HEK293 (cell line): ENCODE measurements at regions not wholly inside any gene's neighbourhood (a gene's known extent, or its start where the extent isn't known, plus 50 kb on each side); places are given as distances from the start of the nearest gene placed in this dataset.

ENCODE experiments used
- CTCF ChIA-PET: fragments of 350-600 bp; formaldehyde crosslinking; extraction: SDS; loops from one replicate; lab custom pipeline; 2021; ENCODE audit warnings: antibody characterized with exemption; lab: Yijun Ruan, JAX
- POLR2A ChIA-PET: fragments of 300-600 bp; formaldehyde crosslinking; extraction: SDS; loops from one replicate; lab custom pipeline; 2020; ENCODE audit warnings: antibody characterized with exemption, inconsistent platforms; lab: Yijun Ruan, JAX
- H3K27ac ChIP-seq: fragments of 200-500 bp; sonication (Bioruptor generic); 2 replicates; pipeline ENCODE4 v1.5.1; 2014; ENCODE audit warnings: low read depth, low read length, control low read depth, inconsistent platforms; ENCODE audit errors: extremely low read depth
- H3K36me3 ChIP-seq, 2 experiments: fragments of 200-500 bp in 1 of 2; sonication (Bioruptor generic) in 1 of 2; 1 replicate in 1 of 2; 2 replicates in 1 of 2; pipeline ENCODE4 v1.5.1; 2014 to 2017; ENCODE audit warnings: inconsistent platforms in 2 of 2, low read length in 2 of 2; ENCODE audit not compliant: control insufficient read depth in 2 of 2, insufficient read depth in 1 of 2
- H3K4me1 ChIP-seq: fragments of 200-500 bp; sonication (Bioruptor generic); 2 replicates; pipeline ENCODE4 v1.5.1; 2014; ENCODE audit warnings: mild to moderate bottlenecking, low read length, inconsistent platforms; ENCODE audit not compliant: control insufficient read depth, insufficient read depth
- H3K4me3 ChIP-seq: 2 replicates; pipeline ENCODE4 v1.5.1; 2011; ENCODE audit warnings: low read depth, mild to moderate bottlenecking, control low read depth, low read length, moderate library complexity
- H3K9me3 ChIP-seq: fragments of 200-500 bp; sonication (Bioruptor generic); 2 replicates; pipeline ENCODE4 v1.5.1; 2014; ENCODE audit warnings: low read depth, low read length, inconsistent platforms; ENCODE audit not compliant: control insufficient read depth, insufficient read depth
- BCL11B ChIP-seq: fragments of 450-650 bp; formaldehyde crosslinking; IDR thresholded peaks from 2 replicates; pipeline ENCODE4 v1.5.1; 2016; ENCODE audit warnings: low read depth, missing biosample characterization, missing genetic modification characterization
- HOXD13 ChIP-seq: sonication (generic); formaldehyde crosslinking; IDR thresholded peaks from 2 replicates; pipeline ENCODE4 v1.8.0; 2022; ENCODE audit warnings: missing genetic modification reagents, borderline replicate concordance
- OSR2 ChIP-seq: fragments of 450-650 bp; formaldehyde crosslinking; IDR thresholded peaks from 2 replicates; pipeline ENCODE4 v1.5.1; 2016; ENCODE audit warnings: missing biosample characterization, missing genetic modification characterization
- SETDB1 ChIP-seq: IDR thresholded peaks from one replicate; pipeline ENCODE4 v1.6.1; 2017; ENCODE audit warnings: mild to moderate bottlenecking, low read length, moderate library complexity, mixed read lengths; ENCODE audit not compliant: insufficient read length
- YY1 ChIP-seq: fragments of 450-650 bp; formaldehyde crosslinking; IDR thresholded peaks from 2 replicates; pipeline ENCODE4 v1.5.1; 2018; ENCODE audit warnings: missing biosample characterization, missing genetic modification characterization
- ZNF10 ChIP-seq: fragments of 450-650 bp; formaldehyde crosslinking; IDR thresholded peaks from 2 replicates; pipeline ENCODE4 v1.5.1; 2017; ENCODE audit warnings: missing biosample characterization, missing genetic modification characterization
- ZNF112 ChIP-seq: fragments of 450-650 bp; formaldehyde crosslinking; IDR thresholded peaks from 2 replicates; pipeline ENCODE4 v1.5.0; 2017; ENCODE audit warnings: missing biosample characterization, missing genetic modification characterization
- ZNF157 ChIP-seq: fragments of 450-650 bp; formaldehyde crosslinking; IDR thresholded peaks from 2 replicates; pipeline ENCODE4 v1.5.1; 2016; ENCODE audit warnings: missing biosample characterization, missing genetic modification characterization
- ZNF16 ChIP-seq: fragments of 450-650 bp; formaldehyde crosslinking; IDR thresholded peaks from 2 replicates; pipeline ENCODE4 v1.5.1; 2016; ENCODE audit warnings: low read depth, missing biosample characterization, missing genetic modification characterization
- ZNF211 ChIP-seq: fragments of 450-650 bp; formaldehyde crosslinking; IDR thresholded peaks from 2 replicates; pipeline ENCODE4 v1.5.1; 2016; ENCODE audit warnings: low read depth, missing biosample characterization, missing genetic modification characterization
- ZNF223 ChIP-seq: fragments of 450-650 bp; formaldehyde crosslinking; IDR thresholded peaks from 2 replicates; pipeline ENCODE4 v1.5.1; 2016; ENCODE audit warnings: missing biosample characterization, missing genetic modification characterization
- ZNF239 ChIP-seq: fragments of 450-650 bp; formaldehyde crosslinking; IDR thresholded peaks from 2 replicates; pipeline ENCODE4 v1.5.1; 2016; ENCODE audit warnings: missing biosample characterization, missing genetic modification characterization
- ZNF266 ChIP-seq: fragments of 450-650 bp; formaldehyde crosslinking; IDR thresholded peaks from 2 replicates; pipeline ENCODE4 v1.5.1; 2016; ENCODE audit warnings: missing biosample characterization, missing genetic modification characterization, low read depth
- ZNF324 ChIP-seq: fragments of 450-650 bp; formaldehyde crosslinking; IDR thresholded peaks from 2 replicates; pipeline ENCODE4 v1.5.1; 2016; ENCODE audit warnings: missing biosample characterization, missing genetic modification characterization
- ZNF354C ChIP-seq: fragments of 450-650 bp; formaldehyde crosslinking; IDR thresholded peaks from 2 replicates; pipeline ENCODE4 v1.5.1; 2016; ENCODE audit warnings: missing biosample characterization, missing genetic modification characterization, low read depth, borderline replicate concordance
- ZNF48 ChIP-seq: fragments of 450-650 bp; formaldehyde crosslinking; IDR thresholded peaks from 2 replicates; pipeline ENCODE4 v1.5.1; 2016; ENCODE audit warnings: missing biosample characterization, missing genetic modification characterization
- ZNF521 ChIP-seq: fragments of 450-650 bp; formaldehyde crosslinking; IDR thresholded peaks from 2 replicates; pipeline ENCODE4 v1.5.1; 2017; ENCODE audit warnings: missing biosample characterization, mild to moderate bottlenecking, missing genetic modification characterization
- ZNF548 ChIP-seq: fragments of 450-650 bp; formaldehyde crosslinking; IDR thresholded peaks from 2 replicates; pipeline ENCODE4 v1.5.1; 2016; ENCODE audit warnings: missing biosample characterization, missing genetic modification characterization
- ZNF585B ChIP-seq: fragments of 450-650 bp; formaldehyde crosslinking; IDR thresholded peaks from 2 replicates; pipeline ENCODE4 v1.5.1; 2016; ENCODE audit warnings: missing biosample characterization, missing genetic modification characterization
- ZNF610 ChIP-seq: fragments of 450-650 bp; formaldehyde crosslinking; IDR thresholded peaks from 2 replicates; pipeline ENCODE4 v1.5.1; 2016; ENCODE audit warnings: missing biosample characterization, missing genetic modification characterization, borderline replicate concordance
- ZNF654 ChIP-seq: fragments of 450-650 bp; formaldehyde crosslinking; IDR thresholded peaks from 2 replicates; pipeline ENCODE4 v1.5.1; 2016; ENCODE audit warnings: low read depth, missing biosample characterization, missing genetic modification characterization
- ZNF658 ChIP-seq: fragments of 450-650 bp; formaldehyde crosslinking; IDR thresholded peaks from 2 replicates; pipeline ENCODE4; 2016; ENCODE audit warnings: missing biosample characterization, missing genetic modification characterization
- TF ChIP-seq, protein P1 (sequence below): fragments of 450-650 bp; formaldehyde crosslinking; IDR thresholded peaks from 2 replicates; pipeline ENCODE4 v1.5.1; 2016; ENCODE audit warnings: missing biosample characterization, missing genetic modification characterization
- TF ChIP-seq, protein P2 (sequence below): fragments of 450-650 bp; formaldehyde crosslinking; conservative IDR thresholded peaks from 2 replicates; pipeline ENCODE4 v1.5.1; 2016; ENCODE audit warnings: low read depth, missing biosample characterization, missing genetic modification characterization

DNA sequence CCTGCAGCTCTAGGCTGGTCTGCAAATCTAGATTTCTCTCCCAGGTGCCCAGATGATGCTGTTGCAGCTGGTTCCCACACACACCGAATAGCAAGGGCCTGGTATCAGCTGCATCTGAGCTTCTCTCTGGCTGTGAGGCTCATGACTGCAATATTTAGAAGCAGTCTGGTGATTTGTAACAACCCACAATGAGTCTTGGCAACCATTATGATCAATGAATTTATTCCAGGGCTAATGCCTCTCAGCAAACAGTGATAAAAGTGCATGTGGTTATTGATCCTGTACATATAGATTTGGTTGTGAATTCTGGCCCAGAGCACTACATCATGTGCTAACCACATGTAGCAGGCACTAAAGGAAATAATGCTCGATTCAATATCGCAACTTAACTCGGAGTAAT lies 114.3 kb downstream of the ASCL4 start (continued):
- no peak for TF ChIP-seq ZNF266

DNA sequence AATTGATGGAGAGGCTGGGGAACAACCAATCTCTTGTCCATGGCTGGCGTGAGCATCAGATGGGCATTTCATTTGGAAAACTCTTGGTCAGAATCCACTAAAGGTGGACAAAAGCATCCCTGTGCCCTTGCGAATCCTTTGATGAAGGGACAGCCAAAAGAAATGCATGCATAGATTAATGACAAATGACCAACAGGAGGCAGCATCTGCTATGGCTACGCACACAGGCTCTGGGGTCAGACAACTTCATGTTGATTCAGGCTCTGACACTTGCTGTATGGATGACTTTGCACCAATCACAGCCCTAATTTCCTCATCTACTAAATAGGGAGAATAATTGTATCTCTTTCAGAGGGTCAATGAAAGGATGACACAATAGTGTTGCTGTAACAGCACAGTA lies 117.5 kb downstream of the ASCL4 start:
- POLR2A ChIA-PET, result no interaction called here
- Histone ChIP-seq H3K4me1 (no peaks in the 10 kb centered on the region), H3K4me3 (no peak overlapping the region), H3K9me3 (no peaks in the 10 kb centered on the region), H3K27ac (no peak overlapping the region), H3K36me3 (no peaks in the 10 kb centered on the region)
- CTCF ChIA-PET, result interaction anchor here (0.6 to 1.8 kb wide), 5 partner anchors 10 to 209 kb away, joined by 3 to 6 read pairs (median 3); no protein-coding TSS in a partner anchor
- TF ChIP-seq HOXD13 (CRISPR knock-in tag) (no peak), ZNF585B (tag by site-specific recombination) (no peak), ZNF654 (tag by site-specific recombination) (peak; percentile 17; the same call in 1 of the 2 replicates)

DNA sequence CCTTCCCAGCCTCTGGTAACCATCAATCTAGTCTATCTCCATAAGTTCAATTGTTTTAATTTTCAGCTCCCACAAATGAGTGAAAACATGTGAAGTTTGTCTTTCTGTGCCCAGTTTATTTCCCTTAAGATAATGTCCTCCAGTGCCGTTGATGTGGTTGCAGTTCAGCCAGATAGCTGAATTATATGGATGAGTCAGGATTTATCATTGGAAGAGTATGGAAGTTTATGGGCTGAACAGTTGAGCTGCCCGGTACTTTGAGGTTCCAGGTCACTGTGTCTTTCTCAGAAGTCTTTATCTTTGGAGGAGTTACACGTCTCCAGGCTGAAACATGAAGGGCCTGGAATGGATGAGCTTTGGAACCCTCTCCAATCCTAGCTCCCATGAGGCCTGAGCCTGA lies 120.1 kb downstream of the ASCL4 start:
- Histone ChIP-seq H3K4me1 (no peaks in the 10 kb centered on the region), H3K27ac (no peak overlapping the region)
- POLR2A ChIA-PET, result no interaction called here
- TF ChIP-seq ZNF239 (tag by site-specific recombination) (no peak), ZNF10 (tag by site-specific recombination) (no peak), ZNF48 (tag by site-specific recombination) (no peak), OSR2 (tag by site-specific recombination) (no peak), ZNF548 (tag by site-specific recombination) (no peak), ZNF354C (no peak), BCL11B (no peak), ZNF223 (no peak), ZNF610 (no peak), SETDB1 (no peak), ZNF16 (tag by site-specific recombination) (no peak)
- TF ChIP-seq, protein P1, sequence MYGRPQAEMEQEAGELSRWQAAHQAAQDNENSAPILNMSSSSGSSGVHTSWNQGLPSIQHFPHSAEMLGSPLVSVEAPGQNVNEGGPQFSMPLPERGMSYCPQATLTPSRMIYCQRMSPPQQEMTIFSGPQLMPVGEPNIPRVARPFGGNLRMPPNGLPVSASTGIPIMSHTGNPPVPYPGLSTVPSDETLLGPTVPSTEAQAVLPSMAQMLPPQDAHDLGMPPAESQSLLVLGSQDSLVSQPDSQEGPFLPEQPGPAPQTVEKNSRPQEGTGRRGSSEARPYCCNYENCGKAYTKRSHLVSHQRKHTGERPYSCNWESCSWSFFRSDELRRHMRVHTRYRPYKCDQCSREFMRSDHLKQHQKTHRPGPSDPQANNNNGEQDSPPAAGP (tag by site-specific recombination), result no peak
- TF ChIP-seq, protein P2, sequence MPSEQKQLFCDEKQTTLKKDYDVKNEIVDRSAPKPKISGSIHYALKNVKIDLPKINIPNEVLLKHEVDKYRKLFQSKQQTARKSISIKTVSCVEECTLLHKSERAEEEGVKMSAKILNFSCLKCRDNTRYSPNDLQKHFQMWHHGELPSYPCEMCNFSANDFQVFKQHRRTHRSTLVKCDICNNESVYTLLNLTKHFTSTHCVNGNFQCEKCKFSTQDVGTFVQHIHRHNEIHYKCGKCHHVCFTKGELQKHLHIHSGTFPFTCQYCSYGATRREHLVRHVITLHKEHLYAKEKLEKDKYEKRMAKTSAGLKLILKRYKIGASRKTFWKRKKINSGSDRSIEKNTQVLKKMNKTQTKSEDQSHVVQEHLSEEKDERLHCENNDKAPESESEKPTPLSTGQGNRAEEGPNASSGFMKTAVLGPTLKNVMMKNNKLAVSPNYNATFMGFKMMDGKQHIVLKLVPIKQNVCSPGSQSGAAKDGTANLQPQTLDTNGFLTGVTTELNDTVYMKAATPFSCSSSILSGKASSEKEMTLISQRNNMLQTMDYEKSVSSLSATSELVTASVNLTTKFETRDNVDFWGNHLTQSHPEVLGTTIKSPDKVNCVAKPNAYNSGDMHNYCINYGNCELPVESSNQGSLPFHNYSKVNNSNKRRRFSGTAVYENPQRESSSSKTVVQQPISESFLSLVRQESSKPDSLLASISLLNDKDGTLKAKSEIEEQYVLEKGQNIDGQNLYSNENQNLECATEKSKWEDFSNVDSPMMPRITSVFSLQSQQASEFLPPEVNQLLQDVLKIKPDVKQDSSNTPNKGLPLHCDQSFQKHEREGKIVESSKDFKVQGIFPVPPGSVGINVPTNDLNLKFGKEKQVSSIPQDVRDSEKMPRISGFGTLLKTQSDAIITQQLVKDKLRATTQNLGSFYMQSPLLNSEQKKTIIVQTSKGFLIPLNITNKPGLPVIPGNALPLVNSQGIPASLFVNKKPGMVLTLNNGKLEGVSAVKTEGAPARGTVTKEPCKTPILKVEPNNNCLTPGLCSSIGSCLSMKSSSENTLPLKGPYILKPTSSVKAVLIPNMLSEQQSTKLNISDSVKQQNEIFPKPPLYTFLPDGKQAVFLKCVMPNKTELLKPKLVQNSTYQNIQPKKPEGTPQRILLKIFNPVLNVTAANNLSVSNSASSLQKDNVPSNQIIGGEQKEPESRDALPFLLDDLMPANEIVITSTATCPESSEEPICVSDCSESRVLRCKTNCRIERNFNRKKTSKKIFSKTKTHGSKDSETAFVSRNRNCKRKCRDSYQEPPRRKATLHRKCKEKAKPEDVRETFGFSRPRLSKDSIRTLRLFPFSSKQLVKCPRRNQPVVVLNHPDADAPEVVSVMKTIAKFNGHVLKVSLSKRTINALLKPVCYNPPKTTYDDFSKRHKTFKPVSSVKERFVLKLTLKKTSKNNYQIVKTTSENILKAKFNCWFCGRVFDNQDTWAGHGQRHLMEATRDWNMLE (tag by site-specific recombination), result no peak
- TF ChIP-seq, all 188 proteins: peak for 0
- CTCF ChIA-PET, result no interaction called here
- no peaks in the 10 kb centered on the region for H3K9me3 ChIP-seq
- no peaks in the 10 kb centered on the region for H3K36me3 ChIP-seq
- no peak overlapping the region for H3K4me3 ChIP-seq

DNA sequence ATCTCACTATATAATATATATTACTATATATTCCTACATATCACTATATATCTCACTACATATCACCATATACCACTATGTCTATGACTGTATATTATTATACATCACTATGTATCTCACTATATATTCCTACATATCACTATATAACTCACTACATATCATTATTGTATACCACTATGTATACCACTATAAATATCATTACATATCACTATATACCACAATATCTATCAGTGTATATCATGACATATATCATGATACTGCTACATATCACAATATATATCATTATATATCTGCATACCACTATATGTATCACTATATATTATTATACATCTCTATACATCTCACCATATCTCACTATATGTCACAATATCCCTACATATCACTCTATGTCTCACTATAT lies 121.5 kb downstream of the ASCL4 start:
- POLR2A ChIA-PET, result no interaction called here
- no peak for TF ChIP-seq ZNF658 (tag by site-specific recombination)
- no peak for TF ChIP-seq ZNF112
- TF ChIP-seq YY1 (tag by site-specific recombination), result no peak
- TF ChIP-seq ZNF324, result no peak
- TF ChIP-seq ZNF157 (tag by site-specific recombination), result no peak
- TF ChIP-seq ZNF211 (tag by site-specific recombination), result peak; percentile 93
- TF ChIP-seq ZNF521 (tag by site-specific recombination), result no peak
- TF ChIP-seq, all 188 proteins: peak for 1
- Histone ChIP-seq H3K36me3 (no peaks in the 10 kb centered on the region), H3K4me1 (no peaks in the 10 kb centered on the region), H3K4me3 (no peak overlapping the region), H3K27ac (no peak overlapping the region), H3K9me3 (no peaks in the 10 kb centered on the region)
- CTCF ChIA-PET, result no interaction called here
